RKO (cell line): ENCODE measurements at regions not wholly inside any gene's neighbourhood (a gene's known extent, or its start where the extent isn't known, plus 50 kb on each side); places are given as distances from the start of the nearest gene placed in this dataset.

Source experiments
- DNase-seq: peaks from one replicate; pipeline ENCODE4 v3.0.0-alpha.2; 2016; ENCODE audit warnings: low spot score

DNA sequence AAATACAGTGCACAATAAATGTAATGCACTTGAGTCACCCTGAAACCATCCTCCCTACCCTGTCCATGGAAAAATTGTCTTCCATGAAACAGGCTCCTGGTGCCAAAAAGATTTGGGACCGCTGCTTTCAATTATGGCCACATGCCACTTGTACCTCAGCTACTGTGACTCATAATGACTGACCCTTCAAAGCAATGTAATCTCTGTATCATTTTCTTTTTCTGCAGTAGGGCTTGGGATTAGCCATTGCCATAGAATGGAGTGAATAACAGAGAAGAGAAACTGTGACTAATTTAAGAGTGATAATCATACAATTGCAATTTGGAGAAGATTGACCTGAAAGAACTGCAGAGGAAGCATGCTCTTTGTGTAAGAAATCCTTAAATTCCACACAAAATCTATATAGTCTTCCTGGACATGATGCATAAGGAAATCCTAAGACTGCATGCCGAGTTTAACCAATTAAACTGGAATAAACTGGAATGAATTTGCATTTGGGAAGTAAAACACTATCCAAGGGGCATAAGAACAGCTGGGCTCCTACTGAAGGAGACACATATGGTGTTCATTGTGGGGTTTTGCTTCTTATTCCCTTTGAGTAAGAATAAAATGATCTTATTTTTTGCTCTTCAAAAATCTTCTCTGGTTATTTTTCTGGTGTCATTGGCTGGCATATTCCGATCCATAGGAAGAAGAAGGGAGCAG is 59.5 kb upstream of the SLC7A1 start:
- DNase-seq, result peak; percentile 59

DNA sequence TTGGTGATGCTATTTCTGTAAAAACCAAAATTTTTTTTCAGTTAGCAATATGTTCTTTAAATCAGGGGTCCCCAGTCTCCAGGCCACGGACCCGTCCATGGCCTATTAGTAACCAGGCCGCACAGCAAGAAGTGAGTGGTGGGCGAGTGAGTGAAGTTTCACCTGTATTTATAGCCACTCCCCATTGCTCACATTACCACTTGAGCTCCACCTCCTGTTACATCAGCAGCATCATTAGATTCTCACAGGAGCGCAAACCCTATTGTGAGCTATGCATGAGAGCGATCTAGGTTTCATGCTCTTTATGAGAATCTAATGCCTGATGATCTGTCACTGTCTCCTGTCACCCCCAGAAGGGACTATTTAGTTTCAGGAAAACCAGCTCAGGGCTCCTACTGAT is 58.9 kb upstream of the SLC7A1 start:
- DNase-seq, result no peak

DNA sequence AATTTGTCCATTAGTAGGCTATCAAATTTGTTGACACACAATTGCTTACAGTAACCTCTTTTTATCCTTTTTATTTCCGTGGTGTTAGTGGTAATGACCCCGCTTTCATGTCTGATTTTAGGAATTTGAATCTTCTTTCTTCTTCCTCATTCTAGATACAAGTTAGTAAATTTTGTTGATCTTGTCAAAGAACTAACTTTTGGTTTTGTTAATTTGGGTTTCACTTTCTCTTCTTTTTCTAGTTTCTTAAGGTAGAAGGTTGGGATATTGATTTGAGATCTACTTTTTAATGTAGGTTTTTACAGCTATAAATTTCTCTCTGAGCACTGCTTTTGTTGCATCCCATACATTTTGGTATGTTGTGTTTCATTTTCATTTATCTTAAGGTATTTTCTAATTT is 53.3 kb upstream of the SLC7A1 start:
- DNase-seq, result no peak
